GM23338 (cell line): ENCODE measurements at regions not wholly inside any gene's neighbourhood (a gene's known extent, or its start where the extent isn't known, plus 50 kb on each side); places are given as distances from the start of the nearest gene placed in this dataset.
A peak's percentile ranks its signal among the peaks of the same experiment; 100 is the strongest.

Source experiments
- ATAC-seq: fragments of 200-7000 bp; cut with Tn5 transposase; 3 replicates; pipeline ENCODE4 v1.9.1; 2020
- DNase-seq: peaks from one replicate; pipeline ENCODE4 v3.0.0-alpha.2; 2015; ENCODE audit warnings: low spot score
- H2AFZ ChIP-seq: fragments of 200-600 bp; sonication (generic); 2 replicates; pipeline ENCODE4 v1.8.0; 2016; ENCODE audit warnings: antibody characterized with exemption, mild to moderate bottlenecking, moderate library complexity
- H3F3A ChIP-seq: fragments of 200-600 bp; sonication (generic); replicated peaks from 2 replicates; pipeline ENCODE4 v1.8.0; 2017; ENCODE audit warnings: antibody characterized with exemption, mixed run types, low read depth
- H3K27ac ChIP-seq: fragments of 200-600 bp; sonication (generic); 2 replicates; pipeline ENCODE4 v1.6.1; 2016; ENCODE audit warnings: low read depth
- H3K27me3 ChIP-seq: fragments of 200-600 bp; sonication (generic); 2 replicates; pipeline ENCODE4 v1.8.0; 2016; ENCODE audit warnings: mild to moderate bottlenecking, mixed run types, moderate library complexity; ENCODE audit not compliant: insufficient read depth
- H3K36me3 ChIP-seq: fragments of 200-600 bp; sonication (generic); 2 replicates; pipeline ENCODE4 v1.8.0; 2016; ENCODE audit warnings: mild to moderate bottlenecking; ENCODE audit not compliant: insufficient read depth
- H3K4me1 ChIP-seq: fragments of 200-600 bp; sonication (generic); 2 replicates; pipeline ENCODE4 v1.8.0; 2016; ENCODE audit warnings: mild to moderate bottlenecking, moderate library complexity; ENCODE audit not compliant: insufficient read depth
- H3K4me2 ChIP-seq: fragments of 200-600 bp; sonication (generic); 2 replicates; pipeline ENCODE4 v1.7.1; 2017; ENCODE audit warnings: mixed run types
- H3K4me3 ChIP-seq: fragments of 200-600 bp; sonication (generic); 2 replicates; pipeline ENCODE4 v1.6.1; 2016; ENCODE audit warnings: mixed run types
- H3K79me2 ChIP-seq: fragments of 200-600 bp; sonication (generic); replicated peaks from 2 replicates; pipeline ENCODE4 v1.8.0; 2017; ENCODE audit warnings: mild to moderate bottlenecking; ENCODE audit not compliant: insufficient read depth
- H3K9me2 ChIP-seq: fragments of 200-600 bp; sonication (generic); 2 replicates; pipeline ENCODE4 v1.8.0; 2017; ENCODE audit not compliant: insufficient read depth
- H4K20me1 ChIP-seq: fragments of 200-600 bp; sonication (generic); replicated peaks from 2 replicates; pipeline ENCODE4 v1.8.0; 2017; ENCODE audit warnings: mild to moderate bottlenecking; ENCODE audit not compliant: insufficient read depth
- H3K27ac Mint-ChIP-seq: 2 replicates; pipeline ENCODE4 v1.8.0; 2020; ENCODE audit warnings: inconsistent platforms, mild to moderate bottlenecking, moderate library complexity, mixed read lengths
- H3K27me3 Mint-ChIP-seq: 3 replicates; pipeline ENCODE4 v1.8.0; 2022; ENCODE audit warnings: low read depth, mild to moderate bottlenecking, moderate library complexity, mixed read lengths, inconsistent platforms; ENCODE audit not compliant: insufficient read depth, poor library complexity
- H3K36me3 Mint-ChIP-seq: 3 replicates; pipeline ENCODE4 v1.8.0; 2021; ENCODE audit warnings: low read depth, mild to moderate bottlenecking, inconsistent platforms, moderate library complexity, mixed read lengths
- H3K4me1 Mint-ChIP-seq: 3 replicates; pipeline ENCODE4 v1.8.0; 2020; ENCODE audit warnings: mild to moderate bottlenecking, inconsistent platforms, mixed read lengths
- H3K4me3 Mint-ChIP-seq: 3 replicates; pipeline ENCODE4 v1.8.0; 2021; ENCODE audit warnings: moderate library complexity, mild to moderate bottlenecking, inconsistent platforms, mixed read lengths
- H3K9me3 Mint-ChIP-seq: 3 replicates; pipeline ENCODE4 v1.8.0; 2020; ENCODE audit warnings: moderate library complexity, mild to moderate bottlenecking, inconsistent platforms, mixed read lengths
- CREB1 ChIP-seq: fragments of 250-450 bp; sonication (Bioruptor Pico); IDR thresholded peaks from 2 replicates; pipeline ENCODE4 v1.5.0; 2020; ENCODE audit warnings: low read depth, mild to moderate bottlenecking, moderate library complexity
- CTCF ChIP-seq, 2 experiments: fragments of 200-600 bp in 1 of 2; sonication (generic) in 1 of 2; conservative IDR thresholded peaks; 2 replicates each; pipeline versions ENCODE4 v1.5.1 to v1.6.1; 2016 to 2017; ENCODE audit warnings: antibody characterized with exemption in 2 of 2, low read depth in 2 of 2, mild to moderate bottlenecking in 2 of 2, moderate library complexity in 1 of 2
- ETS1 ChIP-seq: IDR thresholded peaks from 2 replicates; pipeline ENCODE4 v1.6.1; 2016; ENCODE audit warnings: antibody characterized with exemption
- EZH2phosphoT487 ChIP-seq: fragments of 200-600 bp; sonication (generic); IDR thresholded peaks from one replicate; pipeline ENCODE4 v1.8.1; 2018; ENCODE audit warnings: antibody characterized with exemption; ENCODE audit not compliant: unreplicated experiment
- JUNB ChIP-seq: IDR thresholded peaks from one replicate; pipeline ENCODE4 v1.6.1; 2016; ENCODE audit warnings: antibody characterized with exemption; ENCODE audit not compliant: unreplicated experiment
- STAT1 ChIP-seq: IDR thresholded peaks from one replicate; pipeline ENCODE4 v1.6.1; 2016; ENCODE audit warnings: antibody characterized with exemption; ENCODE audit not compliant: unreplicated experiment
- ZNF462 ChIP-seq: fragments of 250-450 bp; sonication (Bioruptor Pico); IDR thresholded peaks from 2 replicates; pipeline ENCODE4 v1.5.0; 2020; ENCODE audit warnings: mild to moderate bottlenecking, moderate library complexity

- TF ChIP-seq ZNF462: no peak
- TF ChIP-seq CTCF (conservative IDR thresholded peaks at IDR 0.05; ENCODE audit: low read depth in 2 of 2): no peak
- no peak for TF ChIP-seq STAT1
- no peak for TF ChIP-seq CREB1 (CRISPR knock-in tag)
These were observed 152.0 kb downstream of the SLC16A9 start (continued) for GRCh38 chr10:59557642-59558041.

- Histone ChIP-seq H3F3A (no peaks in the 10 kb centered on the region), H3K9me2 (peaks cover 10% of the 10 kb centered on the region; the same call in 1 of the 2 replicates), H3K4me3 (no peak overlapping the region), H3K36me3 (no peaks in the 10 kb centered on the region), H4K20me1 (no peaks in the 10 kb centered on the region), H3K27ac (no peak overlapping the region), H3K27me3 (no peaks in the 10 kb centered on the region), H3K4me2 (peak overlapping the region; percentile 36), H3K79me2 (no peaks in the 10 kb centered on the region), H2AFZ (no peak overlapping the region), H3K4me1 (peaks cover 21% of the 10 kb centered on the region)
- H3K27ac Mint-ChIP-seq: 0 out of 2 replicates have a peak overlapping the region, but pooled peaks have one; percentile 77
- H3K36me3 Mint-ChIP-seq: no peaks in the 10 kb centered on the region
- DNase-seq (peak; percentile 77), ATAC-seq (no peak)
- peaks cover 2% of the 10 kb centered on the region for H3K27me3 Mint-ChIP-seq
- peak overlapping the region; percentile 21; the same call in 1 of the 3 replicates for H3K4me3 Mint-ChIP-seq
- H3K4me1 Mint-ChIP-seq: peaks cover 28% of the 10 kb centered on the region
- H3K9me3 Mint-ChIP-seq: no peaks in the 10 kb centered on the region
- no peak for TF ChIP-seq ETS1
- TF ChIP-seq STAT1: no peak
- TF ChIP-seq CTCF (conservative IDR thresholded peaks at IDR 0.05; ENCODE audit: low read depth in 2 of 2): no peak
- no peak for TF ChIP-seq JUNB
- TF ChIP-seq EZH2phosphoT487: no peak
These were observed 152.6 kb downstream of the SLC16A9 start for GRCh38 chr10:59557052-59557451.
